GM19468 (cell line): ENCODE measurements at regions not wholly inside any gene's neighbourhood (a gene's known extent, or its start where the extent isn't known, plus 50 kb on each side); places are given as distances from the start of the nearest gene placed in this dataset.

Experiments
- ATAC-seq: cut with Tn5 transposase; IDR thresholded peaks from one replicate; pipeline ENCODE4 v1.9.1; 2021; ENCODE audit warnings: mild to moderate bottlenecking, moderate library complexity, moderate number of reproducible peaks; ENCODE audit not compliant: unreplicated experiment; ENCODE audit errors: extremely low read depth

GRCh38 chr11:109237636-109238035, 184.4 kb upstream of the C11orf87 start:
- ATAC-seq = no peak

- ATAC-seq = no peak
These were observed 179.9 kb upstream of the C11orf87 start for GRCh38 chr11:109241988-109242536.

- ATAC-seq = no peak
These were observed 174.9 kb upstream of the C11orf87 start for GRCh38 chr11:109247071-109247470.

- no peak for ATAC-seq
These were observed 172.4 kb upstream of the C11orf87 start for GRCh38 chr11:109249597-109249996.

GRCh38 chr11:109251230-109251629, 170.8 kb upstream of the C11orf87 start:
- no peak for ATAC-seq

- ATAC-seq = no peak
These were observed 157.9 kb upstream of the C11orf87 start for GRCh38 chr11:109264128-109264527.

GRCh38 chr11:109267293-109268095, 154.5 kb upstream of the C11orf87 start:
- ATAC-seq = no peak

- no peak for ATAC-seq
These were observed 146.1 kb upstream of the C11orf87 start for GRCh38 chr11:109275931-109276330.

- no peak for ATAC-seq
These were observed 136.5 kb upstream of the C11orf87 start for GRCh38 chr11:109285465-109285864.

- ATAC-seq = no peak
These were observed 130.4 kb upstream of the C11orf87 start for GRCh38 chr11:109291553-109291952.

- ATAC-seq = no peak
These were observed 123.1 kb upstream of the C11orf87 start for GRCh38 chr11:109298865-109299264.

- ATAC-seq = no peak
These were observed 121.8 kb upstream of the C11orf87 start for GRCh38 chr11:109300211-109300610.

- no peak for ATAC-seq
These were observed 119.2 kb upstream of the C11orf87 start for GRCh38 chr11:109302591-109303334.

- no peak for ATAC-seq
These were observed 118.6 kb upstream of the C11orf87 start for GRCh38 chr11:109303342-109303741.

GRCh38 chr11:109304159-109304558, 117.8 kb upstream of the C11orf87 start:
- ATAC-seq = no peak

- no peak for ATAC-seq
These were observed 117.0 kb upstream of the C11orf87 start for GRCh38 chr11:109305009-109305408.

GRCh38 chr11:109306322-109306721, 115.7 kb upstream of the C11orf87 start:
- no peak for ATAC-seq

- ATAC-seq = no peak
These were observed 114.6 kb upstream of the C11orf87 start for GRCh38 chr11:109307366-109307765.

- no peak for ATAC-seq
These were observed 113.4 kb upstream of the C11orf87 start for GRCh38 chr11:109308551-109308950.

GRCh38 chr11:109309153-109309552, 112.8 kb upstream of the C11orf87 start:
- ATAC-seq = no peak

GRCh38 chr11:109317726-109318125, 104.3 kb upstream of the C11orf87 start:
- ATAC-seq = no peak
